ENCODE measurements at regions not wholly inside any gene's neighbourhood (a gene's known extent, or its start where the extent isn't known, plus 50 kb on each side); places are given as distances from the start of the nearest gene placed in this dataset.

GRCh38 chr5:161152415-161152940 lies 300.5 kb upstream of the ATP10B start:
- Histone ChIP-seq H3K4me3 (replicated peaks in 1 of 2; ENCODE audit: low read depth in 1 of 2, low read length in 2 of 2) (no peak overlapping the region), H3K9me3 (ENCODE audit: control insufficient read depth in 1 of 2, insufficient read depth in 1 of 2, low read depth in 1 of 2, low read length in 2 of 2) (peaks cover 4 to 7% of the 10 kb centered on the region in 2 experiments; a peak in 2 of 4 replicates), H3K9me2 (ENCODE audit: insufficient read depth) (no peaks in the 10 kb centered on the region), H3K27ac (ENCODE audit: low read depth, low read length) (no peak overlapping the region), H3K79me2 (ENCODE audit: insufficient read depth, low read length) (no peaks in the 10 kb centered on the region), H3K9ac (ENCODE audit: low read length) (no peak overlapping the region), H3K4me1 (ENCODE audit: control insufficient read depth in 1 of 2, insufficient read depth in 2 of 2, low read length in 2 of 2) (no peaks in the 10 kb centered on the region), H2AFZ (ENCODE audit: low read depth, low read length, poor library complexity, severe bottlenecking) (no peak overlapping the region), H3K4me2 (ENCODE audit: low read length) (no peak overlapping the region), H4K20me1 (ENCODE audit: insufficient read depth) (no peaks in the 10 kb centered on the region), H3K36me3 (ENCODE audit: control insufficient read depth in 1 of 2, insufficient read depth in 2 of 2, low read length in 2 of 2) (no peaks in the 10 kb centered on the region), H3K27me3 (ENCODE audit: insufficient read depth, low read length) (no peaks in the 10 kb centered on the region)
- BruUV-seq (replicated peaks) = no TSS peak
- ATAC-seq (no peak), DNase-seq (ENCODE audit: low read depth, low spot score) (no peak)
- ChIA-PET CTCF (no interaction called here), POLR2A (no interaction called here), RAD21 (ENCODE audit: low non-redundant PET in 1 of 2, low total read pairs in 2 of 2, uncharacterized antibody in 2 of 2, unreplicated experiment in 2 of 2) (no interaction called here)
- TF ChIP-seq, protein P1, sequence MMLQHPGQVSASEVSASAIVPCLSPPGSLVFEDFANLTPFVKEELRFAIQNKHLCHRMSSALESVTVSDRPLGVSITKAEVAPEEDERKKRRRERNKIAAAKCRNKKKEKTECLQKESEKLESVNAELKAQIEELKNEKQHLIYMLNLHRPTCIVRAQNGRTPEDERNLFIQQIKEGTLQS (IDR thresholded peaks at IDR 0.05) = no peak
- intact Hi-C loops (cut with micrococcal nuclease) = no loop called here

DNA sequence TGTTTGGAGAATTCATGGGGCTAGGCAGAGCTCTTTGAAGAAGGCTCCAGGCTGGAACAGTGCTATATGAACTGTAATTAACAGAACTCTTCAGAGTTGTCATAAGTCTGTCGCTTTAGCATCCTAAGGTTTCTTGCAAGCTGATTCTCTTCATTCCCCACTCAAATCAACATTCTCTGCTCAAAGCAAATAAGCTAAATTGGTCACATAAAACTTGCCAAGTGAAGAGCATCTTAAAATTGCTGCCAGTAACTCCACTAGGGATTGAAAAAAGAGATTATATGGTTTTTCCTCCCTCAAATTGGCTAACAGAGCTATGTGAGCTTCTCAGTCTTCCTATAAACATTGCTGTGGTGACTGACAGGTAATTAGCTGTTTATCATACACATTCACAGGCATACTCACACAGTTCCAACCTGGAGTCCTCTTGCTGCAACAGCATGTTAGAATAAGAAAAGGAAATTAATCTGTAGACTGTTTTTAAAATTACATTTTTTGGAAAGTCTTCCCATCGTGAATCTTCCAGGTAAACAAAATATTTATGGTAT lies 298.5 kb upstream of the ATP10B start:
- no peaks in the 10 kb centered on the region for H3K27me3 ChIP-seq (ENCODE audit: insufficient read depth, low read length)
- H4K20me1 ChIP-seq (ENCODE audit: insufficient read depth) = no peaks in the 10 kb centered on the region
- ATAC-seq = no peak
- H3K79me2 ChIP-seq (ENCODE audit: insufficient read depth, low read length) = no peaks in the 10 kb centered on the region
- intact Hi-C loops (cut with micrococcal nuclease) = no loop called here
- H3K4me2 ChIP-seq (ENCODE audit: low read length) = no peak overlapping the region
- CTCF ChIA-PET = no interaction called here
- H3K9me3 ChIP-seq (ENCODE audit: control insufficient read depth in 1 of 2, insufficient read depth in 1 of 2, low read depth in 1 of 2, low read length in 2 of 2) = peaks cover 0 to 4% of the 10 kb centered on the region in 2 experiments; a peak in 2 of 4 replicates
- no peak for DNase-seq (ENCODE audit: low read depth, low spot score)
- no TSS peak for BruUV-seq (replicated peaks)
- TF ChIP-seq EGR1 (IDR thresholded peaks at IDR 0.05; ENCODE audit: low read depth) (no peak), POLR2AphosphoS5 (IDR thresholded peaks at IDR 0.05; ENCODE audit: low read depth, low read length) (no peak), TCF7L2 (IDR thresholded peaks at IDR 0.05; ENCODE audit: borderline replicate concordance, extremely low read depth, insufficient read depth, insufficient read length) (no peak), SRF (IDR thresholded peaks at IDR 0.05; ENCODE audit: low read depth) (no peak), JUND (IDR thresholded peaks at IDR 0.05) (no peak), ZBTB33 (IDR thresholded peaks at IDR 0.05; ENCODE audit: extremely low read depth, insufficient replicate concordance, low read length) (no peak), RAD21 (IDR thresholded peaks at IDR 0.05; ENCODE audit: low read depth) (no peak), YY1 (IDR thresholded peaks at IDR 0.05; ENCODE audit: extremely low read depth, insufficient replicate concordance, low read depth, low read length) (no peak), ELF1 (IDR thresholded peaks at IDR 0.05; ENCODE audit: borderline replicate concordance, low read depth) (no peak), SIN3A (IDR thresholded peaks at IDR 0.05; ENCODE audit: low read depth) (no peak), FOSL1 (IDR thresholded peaks at IDR 0.05; ENCODE audit: low read depth) (no peak), ZNF274 (IDR thresholded peaks at IDR 0.05; ENCODE audit: low read depth, low read length) (no peak), EZH2 (IDR thresholded peaks at IDR 0.05) (no peak)
- TF ChIP-seq, protein P2, sequence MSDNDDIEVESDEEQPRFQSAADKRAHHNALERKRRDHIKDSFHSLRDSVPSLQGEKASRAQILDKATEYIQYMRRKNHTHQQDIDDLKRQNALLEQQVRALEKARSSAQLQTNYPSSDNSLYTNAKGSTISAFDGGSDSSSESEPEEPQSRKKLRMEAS (IDR thresholded peaks at IDR 0.05) = no peak
- H3K9ac ChIP-seq (ENCODE audit: low read length) = no peak overlapping the region
- no peak overlapping the region for H2AFZ ChIP-seq (ENCODE audit: low read depth, low read length, poor library complexity, severe bottlenecking)
- POLR2A ChIA-PET = no interaction called here
- no peaks in the 10 kb centered on the region for H3K36me3 ChIP-seq (ENCODE audit: control insufficient read depth in 1 of 2, insufficient read depth in 2 of 2, low read length in 2 of 2)
- H3K4me3 ChIP-seq (replicated peaks in 1 of 2; ENCODE audit: low read depth in 1 of 2, low read length in 2 of 2) = no peak overlapping the region
- no peaks in the 10 kb centered on the region for H3K4me1 ChIP-seq (ENCODE audit: control insufficient read depth in 1 of 2, insufficient read depth in 2 of 2, low read length in 2 of 2)
- H3K27ac ChIP-seq (ENCODE audit: low read depth, low read length) = no peak overlapping the region
- no peaks in the 10 kb centered on the region for H3K9me2 ChIP-seq (ENCODE audit: insufficient read depth)
- RAD21 ChIA-PET (ENCODE audit: low non-redundant PET in 1 of 2, low total read pairs in 2 of 2, uncharacterized antibody in 2 of 2, unreplicated experiment in 2 of 2) = no interaction called here

Data from HCT116 (cell line).